ENCODE measurements at regions not wholly inside any gene's neighbourhood (a gene's known extent, or its start where the extent isn't known, plus 50 kb on each side); places are given as distances from the start of the nearest gene placed in this dataset.
A peak's percentile ranks its signal among the peaks of the same experiment; 100 is the strongest.
"Not testable (repeated sequence)": the region's sequence is repeated elsewhere in the genome, so short reads cannot be mapped to it uniquely, and the experiment has no call there.

- H3K27me3 ChIP-seq; H3K4me1 ChIP-seq (ENCODE audit: low read depth); H3K4me3 ChIP-seq; DNase-seq (ENCODE audit: low read depth in 1 of 2, low spot score in 1 of 2); H3K27ac ChIP-seq; H3K36me3 ChIP-seq; H3K9me3 ChIP-seq (ENCODE audit: low read depth): not testable (repeated sequence)
Measured at GRCh38 chr9:42419652-42420051, 236.2 kb downstream of the SPATA31A6 start.

GRCh38 chr9:42420324-42420723, 236.9 kb downstream of the SPATA31A6 start:
- H3K4me1 ChIP-seq (ENCODE audit: low read depth); H3K4me3 ChIP-seq; H3K27me3 ChIP-seq; DNase-seq (ENCODE audit: low read depth in 1 of 2, low spot score in 1 of 2); H3K36me3 ChIP-seq; H3K9me3 ChIP-seq (ENCODE audit: low read depth); H3K27ac ChIP-seq: not testable (repeated sequence)

GRCh38 chr9:42421630-42422029, 238.2 kb downstream of the SPATA31A6 start:
- not testable (repeated sequence) for H3K27ac ChIP-seq; H3K36me3 ChIP-seq; DNase-seq (ENCODE audit: low read depth in 1 of 2, low spot score in 1 of 2); H3K4me3 ChIP-seq; H3K9me3 ChIP-seq (ENCODE audit: low read depth); H3K4me1 ChIP-seq (ENCODE audit: low read depth); H3K27me3 ChIP-seq

- H3K36me3 ChIP-seq; H3K27me3 ChIP-seq; H3K9me3 ChIP-seq (ENCODE audit: low read depth); H3K27ac ChIP-seq; H3K4me1 ChIP-seq (ENCODE audit: low read depth); H3K4me3 ChIP-seq: not testable (repeated sequence)
- DNase-seq (ENCODE audit: low read depth in 1 of 2, low spot score in 1 of 2): peak in 1 of 2 donors; percentile 60
Measured at GRCh38 chr9:42430674-42431615, 247.5 kb downstream of the SPATA31A6 start.

GRCh38 chr9:42431616-42432010, 248.2 kb downstream of the SPATA31A6 start:
- H3K27me3 ChIP-seq; DNase-seq (ENCODE audit: low read depth in 1 of 2, low spot score in 1 of 2); H3K27ac ChIP-seq; H3K4me3 ChIP-seq; H3K9me3 ChIP-seq (ENCODE audit: low read depth); H3K4me1 ChIP-seq (ENCODE audit: low read depth); H3K36me3 ChIP-seq: not testable (repeated sequence)

GRCh38 chr9:42434844-42435714, 251.6 kb downstream of the SPATA31A6 start:
- H3K27ac ChIP-seq; H3K27me3 ChIP-seq; DNase-seq (ENCODE audit: low read depth in 1 of 2, low spot score in 1 of 2); H3K4me1 ChIP-seq (ENCODE audit: low read depth); H3K36me3 ChIP-seq; H3K9me3 ChIP-seq (ENCODE audit: low read depth); H3K4me3 ChIP-seq: not testable (repeated sequence)

GRCh38 chr9:42435715-42436342, 252.4 kb downstream of the SPATA31A6 start:
- not testable (repeated sequence) for H3K27ac ChIP-seq; H3K4me1 ChIP-seq (ENCODE audit: low read depth); H3K36me3 ChIP-seq; DNase-seq (ENCODE audit: low read depth in 1 of 2, low spot score in 1 of 2); H3K27me3 ChIP-seq; H3K4me3 ChIP-seq; H3K9me3 ChIP-seq (ENCODE audit: low read depth)

- not testable (repeated sequence) for H3K4me3 ChIP-seq; H3K27ac ChIP-seq; H3K4me1 ChIP-seq (ENCODE audit: low read depth); H3K9me3 ChIP-seq (ENCODE audit: low read depth); H3K36me3 ChIP-seq; H3K27me3 ChIP-seq; DNase-seq (ENCODE audit: low read depth in 1 of 2, low spot score in 1 of 2)
Measured at GRCh38 chr9:42437057-42437759, 253.7 kb downstream of the SPATA31A6 start.

GRCh38 chr9:42442680-42443079, 259.2 kb downstream of the SPATA31A6 start:
- not testable (repeated sequence) for H3K9me3 ChIP-seq (ENCODE audit: low read depth); H3K36me3 ChIP-seq; DNase-seq (ENCODE audit: low read depth in 1 of 2, low spot score in 1 of 2); H3K27me3 ChIP-seq; H3K4me3 ChIP-seq; H3K27ac ChIP-seq; H3K4me1 ChIP-seq (ENCODE audit: low read depth)

GRCh38 chr9:42443414-42443813, 260.0 kb downstream of the SPATA31A6 start:
- DNase-seq (ENCODE audit: low read depth in 1 of 2, low spot score in 1 of 2); H3K4me1 ChIP-seq (ENCODE audit: low read depth); H3K27ac ChIP-seq: not testable (repeated sequence)

GRCh38 chr9:42461436-42461835, 278.0 kb downstream of the SPATA31A6 start:
- not testable (repeated sequence) for H3K4me3 ChIP-seq; H3K9me3 ChIP-seq (ENCODE audit: low read depth); H3K27me3 ChIP-seq; H3K27ac ChIP-seq; DNase-seq (ENCODE audit: low read depth in 1 of 2, low spot score in 1 of 2); H3K36me3 ChIP-seq; H3K4me1 ChIP-seq (ENCODE audit: low read depth)

More at GRCh38 chr9:42443414-42443813, 260.0 kb downstream of the SPATA31A6 start:
- not testable (repeated sequence) for H3K4me3 ChIP-seq; H3K9me3 ChIP-seq (ENCODE audit: low read depth); H3K27me3 ChIP-seq; H3K36me3 ChIP-seq

GRCh38 chr9:42461863-42462262, 278.4 kb downstream of the SPATA31A6 start:
- not testable (repeated sequence) for H3K27me3 ChIP-seq; DNase-seq (ENCODE audit: low read depth in 1 of 2, low spot score in 1 of 2)

GRCh38 chr9:42463981-42464380, 280.5 kb downstream of the SPATA31A6 start:
- H3K27ac ChIP-seq; H3K27me3 ChIP-seq; H3K9me3 ChIP-seq (ENCODE audit: low read depth); H3K4me3 ChIP-seq; DNase-seq (ENCODE audit: low read depth in 1 of 2, low spot score in 1 of 2); H3K4me1 ChIP-seq (ENCODE audit: low read depth); H3K36me3 ChIP-seq: not testable (repeated sequence)

More at GRCh38 chr9:42461863-42462262, 278.4 kb downstream of the SPATA31A6 start:
- not testable (repeated sequence) for H3K4me3 ChIP-seq; H3K9me3 ChIP-seq (ENCODE audit: low read depth); H3K4me1 ChIP-seq (ENCODE audit: low read depth); H3K27ac ChIP-seq; H3K36me3 ChIP-seq
